Type B pancreatic cell (in vitro differentiated cells): ENCODE measurements at regions not wholly inside any gene's neighbourhood (a gene's known extent, or its start where the extent isn't known, plus 50 kb on each side); places are given as distances from the start of the nearest gene placed in this dataset.
"Not testable (repeated sequence)": the region's sequence is repeated elsewhere in the genome, so short reads cannot be mapped to it uniquely, and the experiment has no call there.

ENCODE experiments used
- DNase-seq: peaks from one replicate; pipeline ENCODE4 v3.0.0; 2021; ENCODE audit warnings: mixed read lengths; ENCODE audit not compliant: unreplicated experiment; ENCODE audit errors: extremely low spot score
- H3K27ac Mint-ChIP-seq: 2 replicates; pipeline ENCODE4 v1.8.0; 2021; ENCODE audit warnings: mild to moderate bottlenecking, mixed read lengths
- H3K27me3 Mint-ChIP-seq: 2 replicates; pipeline ENCODE4 v1.8.0; 2021; ENCODE audit warnings: mixed read lengths
- H3K36me3 Mint-ChIP-seq: 2 replicates; pipeline ENCODE4 v1.8.0; 2021; ENCODE audit warnings: mixed read lengths
- H3K4me1 Mint-ChIP-seq: one replicate; pipeline ENCODE4 v1.8.0; 2021; ENCODE audit warnings: mixed read lengths; ENCODE audit not compliant: unreplicated experiment
- H3K4me3 Mint-ChIP-seq: 2 replicates; pipeline ENCODE4 v1.8.0; 2021; ENCODE audit warnings: mild to moderate bottlenecking, mixed read lengths
- H3K9me3 Mint-ChIP-seq: 2 replicates; pipeline ENCODE4 v1.8.0; 2021; ENCODE audit warnings: mixed read lengths
- CTCF ChIP-seq: fragments of 200-600 bp; sonication (generic); conservative IDR thresholded peaks from 2 replicates; pipeline ENCODE4 v1.5.0; 2021; ENCODE audit warnings: antibody characterized with exemption, mild to moderate bottlenecking

GRCh38 chr4:64713256-64713840, 304.1 kb upstream of the TECRL start:
- no peaks in the 10 kb centered on the region for H3K27me3 Mint-ChIP-seq
- no peak for DNase-seq

GRCh38 chr4:64712590-64712989, 303.3 kb upstream of the TECRL start:
- Mint-ChIP-seq H3K27ac (no peak overlapping the region), H3K4me3 (no peak overlapping the region), H3K4me1 (no peaks in the 10 kb centered on the region), H3K27me3 (no peaks in the 10 kb centered on the region), H3K36me3 (no peaks in the 10 kb centered on the region), H3K9me3 (no peaks in the 10 kb centered on the region)
- TF ChIP-seq CTCF, result no peak
- DNase-seq, result no peak

More at GRCh38 chr4:64713256-64713840, 304.1 kb upstream of the TECRL start:
- no peaks in the 10 kb centered on the region for H3K9me3 Mint-ChIP-seq
- H3K36me3 Mint-ChIP-seq, result no peaks in the 10 kb centered on the region
- no peaks in the 10 kb centered on the region for H3K4me1 Mint-ChIP-seq
- H3K27ac Mint-ChIP-seq, result no peak overlapping the region
- no peak overlapping the region for H3K4me3 Mint-ChIP-seq
- TF ChIP-seq CTCF, result peak; percentile 76

GRCh38 chr4:64705989-64706388, 296.7 kb upstream of the TECRL start:
- no peak for DNase-seq
- H3K4me1 Mint-ChIP-seq, result no peaks in the 10 kb centered on the region
- H3K9me3 Mint-ChIP-seq, result no peaks in the 10 kb centered on the region
- no peaks in the 10 kb centered on the region for H3K36me3 Mint-ChIP-seq
- H3K4me3 Mint-ChIP-seq, result no peak overlapping the region
- H3K27me3 Mint-ChIP-seq, result no peaks in the 10 kb centered on the region
- TF ChIP-seq CTCF, result no peak
- no peak overlapping the region for H3K27ac Mint-ChIP-seq

GRCh38 chr4:64698171-64698570, 288.9 kb upstream of the TECRL start:
- no peak for TF ChIP-seq CTCF
- Mint-ChIP-seq H3K4me3 (no peak overlapping the region), H3K27me3 (no peaks in the 10 kb centered on the region), H3K4me1 (no peaks in the 10 kb centered on the region), H3K9me3 (no peaks in the 10 kb centered on the region), H3K36me3 (no peaks in the 10 kb centered on the region), H3K27ac (no peak overlapping the region)
- DNase-seq, result no peak

GRCh38 chr4:64682946-64683345, 273.7 kb upstream of the TECRL start:
- Mint-ChIP-seq H3K36me3 (no peaks in the 10 kb centered on the region), H3K4me3 (no peak overlapping the region), H3K9me3 (no peaks in the 10 kb centered on the region), H3K27me3 (no peaks in the 10 kb centered on the region), H3K27ac (no peak overlapping the region), H3K4me1 (no peaks in the 10 kb centered on the region)
- TF ChIP-seq CTCF, result no peak
- no peak for DNase-seq

DNA sequence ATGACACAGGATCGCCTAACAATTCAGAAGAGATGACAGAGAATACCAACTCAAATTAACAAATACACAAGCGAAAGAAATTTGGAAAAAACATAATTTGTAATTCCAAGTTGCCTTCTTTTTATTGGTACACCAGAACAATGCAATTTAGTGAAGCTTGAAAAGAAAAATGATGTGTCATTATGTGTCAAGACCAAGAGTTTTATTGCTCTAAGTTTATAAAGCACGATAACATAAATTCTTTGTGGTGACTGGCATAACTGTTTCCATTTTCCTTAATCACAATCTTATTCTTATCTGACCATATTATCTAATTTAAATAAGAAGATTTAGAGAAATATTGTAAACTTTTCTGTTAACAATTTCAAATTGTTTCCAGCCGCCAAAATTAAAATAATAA, 273.2 kb upstream of the TECRL start:
- Mint-ChIP-seq H3K27me3 (no peaks in the 10 kb centered on the region), H3K4me1 (no peaks in the 10 kb centered on the region), H3K27ac (no peak overlapping the region), H3K4me3 (no peak overlapping the region), H3K36me3 (no peaks in the 10 kb centered on the region), H3K9me3 (peaks cover 2% of the 10 kb centered on the region)
- DNase-seq, result no peak
- TF ChIP-seq CTCF, result no peak

DNA sequence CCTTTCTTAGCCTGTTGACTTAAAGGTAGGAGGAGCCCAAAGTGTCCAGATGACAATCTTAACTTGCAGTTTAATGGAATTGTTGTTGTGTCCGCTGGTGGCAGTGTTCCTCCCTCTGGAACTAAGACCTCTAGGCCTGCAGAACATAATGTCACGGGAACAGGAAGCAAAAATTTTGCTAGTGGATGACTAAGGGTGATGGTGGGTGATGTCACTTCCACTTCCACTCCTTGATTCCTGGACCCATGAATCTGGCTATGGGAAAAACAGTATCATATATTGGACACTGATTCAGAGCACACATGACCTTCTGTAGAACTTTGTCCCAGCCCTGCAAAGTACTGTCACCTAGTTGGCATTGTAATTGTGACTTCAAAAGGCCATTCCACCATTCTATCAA, 263.9 kb upstream of the TECRL start:
- H3K27me3 Mint-ChIP-seq, DNase-seq, H3K36me3 Mint-ChIP-seq, H3K4me3 Mint-ChIP-seq, H3K27ac Mint-ChIP-seq, H3K4me1 Mint-ChIP-seq: not testable (repeated sequence)
- H3K9me3 Mint-ChIP-seq, result peaks cover 15% of the 10 kb centered on the region
